ENCODE measurements at regions not wholly inside any gene's neighbourhood (a gene's known extent, or its start where the extent isn't known, plus 50 kb on each side); places are given as distances from the start of the nearest gene placed in this dataset.
"Not testable (repeated sequence)": the region's sequence is repeated elsewhere in the genome, so short reads cannot be mapped to it uniquely, and the experiment has no call there.

GRCh38 chr3:18552579-18553105 is 127.5 kb upstream of the SATB1 start:
- H3K4me3 ChIP-seq (ENCODE audit: extremely low read depth in 1 of 4, insufficient read depth in 2 of 4, low read depth in 3 of 4, low read length in 4 of 4); POLR2A ChIA-PET (ENCODE audit: partially characterized antibody): not testable (repeated sequence)

More at GRCh38 chr3:18552579-18553105, 127.5 kb upstream of the SATB1 start:
- FAIRE-seq; H2BK5ac ChIP-seq (ENCODE audit: low read depth, low read length); H2AFZ ChIP-seq (ENCODE audit: low read length); H3K4me2 ChIP-seq (ENCODE audit: insufficient read depth in 1 of 2, low read depth in 2 of 2, low read length in 2 of 2); H4K8ac ChIP-seq (ENCODE audit: extremely low read depth, insufficient read depth, low read length); H3K9ac ChIP-seq (replicated peaks in 1 of 4; ENCODE audit: extremely low read depth in 1 of 4, low read depth in 3 of 4, low read length in 3 of 4); H3K79me1 ChIP-seq (ENCODE audit: low read depth, low read length); H2BK20ac ChIP-seq (ENCODE audit: low read length); H3K4me1 ChIP-seq (replicated peaks in 1 of 4; ENCODE audit: control insufficient read depth in 3 of 4, insufficient read depth in 4 of 4, low read length in 3 of 4); H3K27ac ChIP-seq (ENCODE audit: low read depth, low read length); H3K18ac ChIP-seq (ENCODE audit: extremely low read depth, low read length); H2AK5ac ChIP-seq (ENCODE audit: low read depth, low read length); H2BK120ac ChIP-seq (replicated peaks; ENCODE audit: low read depth, low read length); CTCF ChIA-PET (ENCODE audit: partially characterized antibody); H3K27me3 ChIP-seq (replicated peaks in 1 of 4; ENCODE audit: control insufficient read depth in 3 of 4, extremely low read depth in 1 of 4, insufficient read depth in 3 of 4, low read length in 3 of 4); H3K23ac ChIP-seq (ENCODE audit: insufficient read length); H3K9me3 ChIP-seq (ENCODE audit: insufficient read depth in 2 of 2, low read depth in 1 of 2, low read length in 1 of 2); H4K91ac ChIP-seq (replicated peaks; ENCODE audit: insufficient read length, low read length); H3K79me2 ChIP-seq (ENCODE audit: control insufficient read depth in 1 of 2, insufficient read depth in 2 of 2, low read length in 2 of 2); H2BK15ac ChIP-seq (ENCODE audit: low read length); H3K56ac ChIP-seq (replicated peaks; ENCODE audit: insufficient read length, low read depth, low read length); H3K4ac ChIP-seq (replicated peaks; ENCODE audit: insufficient read length, low read depth, low read length); DNase-seq (ENCODE audit: low read depth in 1 of 2, low spot score in 2 of 2); H3K14ac ChIP-seq (ENCODE audit: insufficient read length); H2BK12ac ChIP-seq (ENCODE audit: low read depth, low read length); H3K23me2 ChIP-seq (ENCODE audit: low read depth, low read length); H4K5ac ChIP-seq (ENCODE audit: insufficient read length, low read depth, low read length); H4K20me1 ChIP-seq (replicated peaks in 1 of 2; ENCODE audit: control insufficient read depth in 1 of 2, insufficient read depth in 2 of 2, low read length in 2 of 2); H3K36me3 ChIP-seq (ENCODE audit: control insufficient read depth in 2 of 4, insufficient read depth in 4 of 4, low read length in 3 of 4): not testable (repeated sequence)
- 81% methylated on average over 9 of the region's 9 CpGs; no CpG with 5 or more reads in 1 of the 2 experiments for WGBS, 2 experiments (ENCODE audit: extremely low coverage in 1 of 2, insufficient coverage in 1 of 2, insufficient read length in 1 of 2, insufficient replicate concordance in 2 of 2, low coverage in 1 of 2, low lambda C conversion rate in 2 of 2, missing lambda C conversion rate in 1 of 2)

Measured in H1 (cell line).